SHP77 (cell line): ENCODE measurements at regions not wholly inside any gene's neighbourhood (a gene's known extent, or its start where the extent isn't known, plus 50 kb on each side); places are given as distances from the start of the nearest gene placed in this dataset.

ENCODE experiments used
- DNase-seq, 2 experiments: peaks; one replicate each; lab custom pipeline; 2025; lab: John Stamatoyannopoulos, UW

DNA sequence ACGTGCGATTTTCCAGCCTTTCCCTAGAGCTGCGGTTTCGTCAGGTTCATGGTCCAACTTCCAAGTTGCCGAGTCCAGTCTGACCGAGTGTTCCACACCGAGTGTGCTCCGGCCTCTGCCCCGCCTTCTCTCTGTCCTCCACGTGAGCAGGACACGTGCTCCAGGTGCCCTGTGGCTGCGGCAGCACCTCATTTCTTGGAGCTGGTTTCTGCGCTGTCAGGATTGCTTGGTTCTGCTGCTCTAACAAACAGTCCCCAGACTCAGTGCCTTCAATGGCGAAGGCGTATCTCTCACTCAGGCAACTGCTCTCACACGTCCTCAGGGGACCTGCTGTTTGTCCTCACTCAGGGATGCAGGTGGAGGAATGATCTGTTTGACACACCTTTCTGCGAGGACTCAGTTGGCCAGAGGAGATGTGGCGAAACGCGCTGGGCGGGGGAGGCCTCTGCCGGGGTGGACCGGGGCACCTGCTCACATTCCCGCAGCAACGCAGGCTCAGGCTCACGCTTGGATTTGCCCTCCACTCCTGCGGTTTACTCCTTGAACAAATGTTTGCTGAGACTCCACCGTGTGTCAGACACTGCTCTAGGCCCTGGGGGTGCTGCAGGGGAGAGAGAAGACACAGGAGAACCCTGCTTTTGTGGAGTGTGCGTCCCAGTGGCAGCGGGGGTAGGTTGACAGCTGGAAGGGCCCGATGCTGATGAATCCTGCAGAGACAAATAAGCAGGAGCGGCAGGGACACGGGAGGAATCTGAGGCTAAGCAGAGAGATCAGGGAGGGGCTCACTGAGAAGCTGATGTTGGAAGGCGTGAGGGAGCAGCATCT is 63.4 kb upstream of the FBRSL1 start:
- DNase-seq = no peak

DNA sequence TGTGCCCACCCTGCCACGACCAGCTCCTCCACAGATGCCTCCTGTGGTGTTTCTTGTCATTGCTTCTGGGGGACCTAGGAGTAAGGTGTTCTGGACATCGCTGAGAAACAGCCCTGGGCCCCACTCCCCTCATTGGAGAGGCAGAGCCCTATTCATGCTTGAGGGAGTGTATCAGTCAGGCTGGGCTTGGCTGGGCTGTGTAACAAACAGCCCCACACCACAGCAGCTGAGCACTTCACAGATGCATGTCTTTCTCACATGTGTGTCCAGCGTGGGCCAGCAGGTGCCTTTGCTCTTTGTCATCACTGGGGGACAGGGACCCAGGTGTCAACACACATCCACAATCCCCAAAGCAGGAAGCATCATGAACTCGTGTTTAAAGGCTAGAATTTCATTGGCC is 65.1 kb upstream of the FBRSL1 start:
- DNase-seq = no peak

DNA sequence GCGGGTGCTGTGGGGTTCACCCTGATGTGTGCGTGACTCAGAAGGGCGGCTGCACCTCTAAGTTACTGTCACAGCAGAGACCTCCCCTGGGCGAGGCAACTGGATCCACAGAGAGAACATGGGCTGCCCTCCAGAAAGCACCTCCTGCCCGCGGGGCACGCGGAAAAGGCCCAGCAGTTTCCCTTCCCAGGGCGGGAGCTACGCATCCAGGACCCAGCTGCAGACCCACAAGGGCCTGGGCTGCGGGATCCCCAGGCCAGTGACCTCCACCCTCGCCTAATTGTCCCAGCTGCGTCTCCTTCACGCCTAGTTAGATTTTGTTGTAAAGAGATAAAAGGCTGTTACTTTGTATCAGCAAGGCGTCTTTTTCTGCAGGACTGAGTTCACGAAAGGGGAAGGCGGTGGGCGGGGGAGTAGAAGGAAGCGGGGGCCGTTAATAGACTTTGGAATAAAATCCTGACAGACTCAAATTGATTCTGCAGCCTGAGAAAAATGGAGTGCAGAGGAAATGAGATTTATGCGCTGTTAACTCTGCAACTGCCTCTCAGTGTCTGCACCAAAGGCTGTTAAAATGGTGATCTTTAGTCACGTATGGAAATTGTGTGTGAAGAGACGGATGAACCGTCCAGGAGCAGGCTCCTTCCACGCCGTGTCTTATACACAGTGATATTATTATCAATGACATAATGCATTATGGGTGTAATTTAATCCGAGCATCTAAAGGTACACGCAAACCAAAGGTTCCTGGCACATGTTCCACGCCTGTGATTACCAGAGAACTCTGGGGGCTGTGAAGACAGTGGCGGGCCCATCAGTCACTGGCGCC is 65.9 kb upstream of the FBRSL1 start:
- DNase-seq = no peak

DNA sequence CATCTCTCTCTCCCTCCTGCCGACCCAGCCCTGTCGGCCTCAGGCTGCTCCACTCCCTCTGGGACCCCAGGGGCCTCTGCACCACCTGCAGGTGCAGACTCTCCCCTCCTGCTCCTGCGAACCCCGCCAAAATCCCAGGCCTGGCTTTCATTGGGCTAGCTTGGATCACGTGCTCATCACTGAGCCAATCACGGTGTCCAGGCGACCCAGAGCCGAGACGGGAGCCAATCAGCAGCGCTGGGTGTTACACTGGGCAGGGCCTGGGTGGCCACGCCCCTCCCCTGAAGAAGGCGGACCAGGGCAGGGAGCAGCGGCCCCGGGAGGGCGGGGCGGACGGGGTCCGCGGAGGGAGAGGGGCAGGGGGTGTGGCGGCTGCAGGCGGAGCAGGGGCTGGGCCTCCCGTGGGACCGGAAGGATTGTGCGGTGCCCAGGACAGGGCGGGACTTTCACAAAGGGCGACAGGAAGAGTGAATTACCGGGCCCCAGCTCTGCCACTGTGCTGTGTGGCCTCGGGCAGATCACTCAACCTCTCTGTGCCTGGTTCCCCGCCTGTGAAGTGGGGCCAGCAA is 66.6 kb upstream of the FBRSL1 start:
- peak in 1 of 2 experiments; percentile 32 for DNase-seq

DNA sequence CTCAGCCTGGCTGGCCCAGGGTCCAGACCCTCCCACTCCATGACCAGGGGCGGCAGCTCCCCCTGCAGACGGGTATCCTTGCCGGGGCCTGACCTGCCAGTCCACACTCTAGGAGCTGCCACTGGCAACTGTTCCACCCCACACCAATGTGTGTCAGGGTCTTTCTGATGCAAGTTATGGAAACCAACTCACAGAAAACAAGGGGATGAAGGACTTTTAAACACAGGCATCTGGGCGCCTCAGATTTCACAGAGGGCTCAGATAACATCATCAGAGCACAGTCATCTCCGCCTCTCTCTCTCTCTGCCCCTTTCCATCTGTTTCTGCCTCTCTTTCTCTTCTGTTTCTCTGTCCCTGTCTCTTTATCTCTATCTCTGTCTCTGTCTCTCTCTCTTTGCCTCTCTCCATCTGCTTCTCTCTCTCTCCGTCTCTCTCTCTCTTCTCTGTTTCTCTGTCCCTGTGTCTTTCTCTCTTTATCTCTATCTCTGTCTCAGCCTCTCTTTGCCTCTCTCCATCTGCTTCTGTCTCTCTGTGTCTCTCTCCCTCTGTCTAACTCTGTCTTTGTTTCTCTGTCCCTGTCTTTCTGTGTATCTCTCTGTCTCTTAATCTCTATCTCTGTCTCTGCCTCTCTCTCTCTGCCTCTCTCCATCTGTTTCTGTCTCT is 67.4 kb upstream of the FBRSL1 start:
- DNase-seq = no peak

DNA sequence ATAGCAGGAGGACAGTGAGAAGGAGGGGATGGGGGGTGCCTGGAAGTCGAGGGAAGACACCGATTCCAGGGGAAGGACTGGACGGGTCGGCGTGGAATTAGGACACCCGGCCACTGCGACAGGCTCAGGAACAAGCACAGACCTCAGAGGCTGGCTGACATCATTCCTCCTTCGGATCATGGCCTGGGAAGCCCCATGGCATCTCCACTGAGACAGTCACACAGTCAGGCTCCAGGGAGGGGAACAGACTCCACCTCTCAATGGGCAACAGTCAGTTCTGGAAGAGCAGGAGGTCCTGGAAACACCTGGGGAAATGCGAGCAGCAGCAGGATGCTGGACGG is 67.9 kb upstream of the FBRSL1 start:
- DNase-seq = no peak

DNA sequence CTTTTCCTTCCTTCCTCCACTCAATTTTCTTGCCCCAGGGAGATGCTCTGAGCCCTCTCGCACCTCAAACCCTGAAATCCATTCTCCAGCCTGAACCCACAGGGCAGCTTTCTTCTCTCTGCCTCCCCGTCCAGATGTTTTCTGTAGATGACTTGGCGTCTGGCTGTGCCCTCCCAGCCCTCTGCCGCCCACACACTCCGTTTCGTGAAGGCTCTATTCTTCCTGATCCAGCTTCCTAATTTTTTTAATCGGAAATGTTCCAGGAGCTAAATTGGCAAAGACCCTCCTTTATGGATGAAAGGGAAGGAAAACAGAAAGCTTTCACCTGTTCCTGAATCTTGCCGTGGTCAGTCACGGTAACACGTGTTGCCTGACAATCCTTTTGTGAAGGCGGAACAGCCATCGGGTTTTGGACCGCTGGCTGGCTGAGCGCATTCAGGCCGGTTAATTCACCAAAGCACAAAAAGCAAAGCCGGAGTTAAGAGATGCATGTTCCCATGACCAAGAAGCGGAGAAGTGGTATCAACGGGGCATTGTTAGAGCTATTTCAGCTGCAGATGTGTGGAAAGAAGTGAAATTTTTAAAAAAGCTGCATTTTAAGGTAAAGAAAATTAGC is 70.2 kb upstream of the FBRSL1 start:
- DNase-seq = no peak

DNA sequence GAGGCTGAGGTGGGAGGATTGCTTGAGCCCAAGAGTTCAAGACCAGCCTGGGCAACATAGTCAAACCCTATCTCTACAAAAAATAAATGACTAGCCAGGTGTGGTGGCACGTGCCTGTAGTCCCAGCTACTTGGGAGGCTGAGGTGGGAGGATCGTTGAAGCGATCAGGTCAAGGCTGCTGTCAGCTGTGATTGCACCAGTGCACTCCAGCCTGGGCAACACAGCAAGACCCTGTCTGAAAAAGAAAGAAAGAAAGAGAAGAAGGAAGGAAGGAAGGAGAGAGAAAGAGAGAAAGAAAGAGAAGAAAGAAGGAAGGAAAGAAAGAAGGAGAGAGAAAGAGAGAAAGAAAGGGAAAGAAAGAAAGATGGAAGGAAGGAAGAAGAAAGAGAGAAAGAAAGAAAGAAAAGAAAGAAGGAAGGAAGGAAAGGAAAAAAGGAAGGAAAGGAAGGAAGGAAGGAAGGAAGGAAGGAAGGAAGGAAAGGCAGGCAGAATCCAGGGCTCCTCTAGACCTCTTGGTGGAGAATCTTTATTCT is 71.5 kb upstream of the FBRSL1 start:
- no peak for DNase-seq

DNA sequence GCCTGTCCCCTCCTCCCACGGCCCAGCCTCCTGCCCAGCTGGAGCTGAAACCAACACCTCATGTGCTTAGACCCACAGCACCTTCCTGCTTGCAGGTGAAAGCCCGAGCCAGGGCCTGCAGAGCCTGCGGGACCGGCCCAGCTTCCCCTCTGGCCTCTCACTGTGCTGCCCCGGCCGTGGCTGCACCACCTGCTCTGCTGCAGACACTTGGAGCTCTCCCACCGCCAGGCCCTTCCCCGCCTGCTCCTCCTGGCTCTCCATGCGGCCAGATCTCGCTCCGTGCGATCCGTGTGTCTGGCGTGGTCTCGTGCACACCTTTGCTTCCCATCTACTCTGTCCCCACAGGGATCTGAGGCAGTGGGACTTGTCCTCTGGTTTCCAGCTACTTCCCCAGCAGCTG is 72.2 kb upstream of the FBRSL1 start:
- no peak for DNase-seq

DNA sequence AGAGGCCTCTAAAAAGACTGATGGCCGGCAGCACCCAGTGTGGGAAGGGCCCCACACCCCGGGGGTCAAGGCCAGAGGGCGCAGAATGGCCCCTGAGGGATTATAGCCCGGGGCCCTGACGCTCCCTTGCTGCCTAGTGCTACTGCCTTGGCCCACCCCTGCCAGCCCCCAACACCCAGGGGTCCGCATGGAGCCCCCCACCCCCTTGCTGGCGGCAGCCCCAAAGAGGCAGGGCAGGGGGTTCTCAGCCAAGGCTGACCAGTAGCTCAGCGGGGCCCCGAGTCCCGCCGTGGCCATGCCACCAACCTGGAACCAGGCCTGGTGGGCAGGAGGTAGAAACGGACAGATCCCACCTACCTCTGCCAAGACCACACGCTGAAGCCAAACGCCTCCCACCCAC is 73.1 kb upstream of the FBRSL1 start:
- no peak for DNase-seq

DNA sequence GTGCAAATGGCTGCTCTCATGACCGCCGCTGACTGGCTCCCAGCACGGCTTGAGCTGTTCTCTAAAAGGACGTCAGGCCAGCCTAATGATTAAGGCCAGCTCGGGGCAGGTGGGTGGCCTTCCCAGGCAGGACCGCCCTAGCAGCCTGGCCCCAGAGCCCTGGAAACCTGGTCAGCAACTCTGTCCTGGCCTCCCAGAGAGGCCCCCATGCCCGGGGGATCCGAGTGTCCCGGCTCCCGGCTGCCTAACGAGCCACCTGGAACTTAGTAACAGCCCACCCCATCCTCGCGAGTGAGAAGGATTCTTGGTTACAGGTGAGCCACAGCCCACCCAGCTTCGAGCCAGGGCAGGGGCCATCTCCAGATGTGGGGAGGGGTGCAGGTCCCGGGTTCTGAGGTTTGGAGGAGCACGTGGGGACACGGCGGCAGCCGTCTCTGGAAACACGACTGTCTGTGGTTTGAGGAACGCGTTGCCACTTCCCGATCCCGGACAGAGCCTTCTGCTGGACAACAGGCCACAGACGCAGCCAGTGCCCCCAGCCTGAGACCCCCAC is 73.8 kb upstream of the FBRSL1 start:
- no peak for DNase-seq

DNA sequence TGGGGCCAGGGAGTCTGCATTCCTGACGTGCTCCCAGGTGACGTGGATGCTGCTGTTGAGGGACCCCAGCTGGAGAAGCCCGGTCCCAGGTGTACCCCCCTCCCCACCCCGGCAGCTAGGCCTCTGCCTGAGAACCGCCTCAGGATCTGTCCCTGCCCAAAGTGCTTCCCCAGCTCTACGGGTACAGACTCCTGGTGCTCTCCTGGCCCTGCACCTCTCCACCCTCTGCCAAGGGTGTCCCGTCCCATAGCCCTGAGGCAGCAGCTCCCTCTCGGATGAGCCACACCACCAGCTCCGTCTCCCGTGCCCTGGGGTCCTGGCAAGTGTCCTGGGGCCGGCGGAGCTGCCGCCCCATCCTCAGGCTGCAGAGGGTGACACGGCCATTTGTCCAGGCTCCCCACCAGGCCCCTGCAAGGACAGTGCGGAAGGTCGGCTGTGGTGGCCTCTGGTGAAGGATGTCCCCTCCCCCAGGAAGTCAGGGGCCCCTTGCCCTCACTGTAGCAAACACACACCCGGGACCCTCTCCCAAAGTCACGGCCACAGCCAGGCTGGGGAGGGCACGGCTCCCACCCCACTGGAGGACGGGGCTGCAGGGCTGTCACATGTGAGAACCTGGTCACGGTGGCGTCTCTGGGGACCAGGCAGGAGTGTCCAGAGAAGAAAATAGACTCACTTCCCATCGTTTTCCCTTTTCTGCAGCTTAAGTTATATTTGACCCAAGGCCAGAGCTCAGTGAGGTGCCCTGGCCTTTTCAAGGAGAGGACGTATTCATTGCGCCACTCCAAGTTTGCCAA is 74.4 kb upstream of the FBRSL1 start:
- DNase-seq = no peak

DNA sequence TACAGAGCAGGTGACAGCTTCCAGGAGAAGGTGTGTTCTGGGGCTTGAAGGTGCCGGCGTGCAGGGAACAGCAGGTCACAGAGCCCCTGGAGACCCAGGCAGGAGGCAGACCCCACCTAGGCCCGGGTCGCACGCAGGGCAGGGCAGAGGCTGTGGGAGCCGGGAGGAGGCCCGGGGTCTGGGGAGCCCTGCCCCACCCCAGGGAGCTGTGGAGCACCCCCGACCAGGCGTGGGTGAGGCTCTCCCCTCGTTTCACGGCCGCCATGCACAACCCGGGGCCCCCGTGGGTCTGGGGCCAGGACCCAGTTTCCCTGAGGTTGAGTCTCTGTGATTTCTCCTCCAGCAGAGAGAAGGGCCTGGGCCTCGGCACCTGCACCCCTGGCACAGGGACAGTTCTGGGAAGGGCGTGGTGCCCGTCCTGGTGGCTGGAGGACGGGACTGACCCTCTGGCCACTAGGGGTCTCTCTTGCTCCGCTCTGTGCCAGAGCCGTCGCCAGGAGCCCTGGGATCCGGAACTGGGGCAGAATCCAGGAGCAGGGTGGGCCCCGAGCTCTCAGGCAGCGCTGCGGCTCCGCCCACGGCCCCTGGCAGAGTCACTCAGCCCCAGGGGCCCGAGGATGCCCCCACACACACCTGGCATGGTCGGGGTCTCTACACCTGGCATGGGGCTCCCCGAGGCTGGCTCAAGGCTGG is 75.2 kb upstream of the FBRSL1 start:
- DNase-seq = peak; percentile 73 to 88

DNA sequence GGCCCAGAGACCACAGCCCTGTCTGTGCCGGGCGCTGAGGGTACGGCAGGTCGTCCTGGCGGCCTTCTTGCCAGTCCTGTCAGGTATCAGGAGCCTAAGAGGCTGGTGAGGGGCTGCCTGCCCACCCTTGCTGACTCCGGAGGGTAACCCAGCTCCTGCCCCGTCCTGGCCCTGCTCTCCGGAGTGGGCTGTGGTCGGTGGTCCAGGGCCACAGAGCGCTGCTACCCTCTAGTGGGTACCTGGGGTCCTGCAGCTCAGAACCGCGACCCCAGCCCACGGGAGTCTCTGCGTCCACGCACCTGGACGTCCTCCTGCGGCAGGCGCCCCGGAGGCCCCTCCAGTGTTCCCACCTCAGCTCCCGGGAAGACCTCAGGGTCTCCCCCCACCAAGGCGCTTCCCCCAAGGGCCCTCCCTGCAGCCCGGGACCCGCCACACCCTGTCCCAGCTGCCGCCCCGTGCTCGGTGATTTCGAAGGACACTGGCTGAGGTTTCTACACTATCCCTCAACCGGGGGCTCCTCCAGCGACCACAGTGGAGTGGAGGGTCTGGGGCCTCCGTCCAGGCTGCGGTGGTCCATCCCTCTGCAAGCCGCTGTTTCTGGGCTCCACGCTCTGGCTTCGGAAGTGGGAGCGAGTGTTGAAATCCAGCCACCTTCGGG is 75.9 kb upstream of the FBRSL1 start:
- no peak for DNase-seq

DNA sequence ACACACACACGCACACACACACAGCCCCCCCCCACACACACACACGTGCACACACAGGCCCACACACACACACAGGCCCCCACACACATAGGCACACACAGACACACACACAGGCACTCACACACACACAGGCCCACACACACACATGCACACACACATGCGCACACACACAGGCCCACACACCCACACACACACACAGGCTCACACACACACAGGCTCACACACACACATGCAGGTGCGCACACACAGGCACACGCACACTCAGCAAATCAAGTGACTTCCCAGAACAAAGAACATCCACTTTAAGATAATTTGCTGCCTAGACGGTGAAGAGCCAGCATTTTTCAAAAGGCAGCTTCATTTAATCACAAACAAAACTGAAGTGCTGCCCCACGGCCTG is 78.5 kb upstream of the FBRSL1 start:
- DNase-seq = no peak

DNA sequence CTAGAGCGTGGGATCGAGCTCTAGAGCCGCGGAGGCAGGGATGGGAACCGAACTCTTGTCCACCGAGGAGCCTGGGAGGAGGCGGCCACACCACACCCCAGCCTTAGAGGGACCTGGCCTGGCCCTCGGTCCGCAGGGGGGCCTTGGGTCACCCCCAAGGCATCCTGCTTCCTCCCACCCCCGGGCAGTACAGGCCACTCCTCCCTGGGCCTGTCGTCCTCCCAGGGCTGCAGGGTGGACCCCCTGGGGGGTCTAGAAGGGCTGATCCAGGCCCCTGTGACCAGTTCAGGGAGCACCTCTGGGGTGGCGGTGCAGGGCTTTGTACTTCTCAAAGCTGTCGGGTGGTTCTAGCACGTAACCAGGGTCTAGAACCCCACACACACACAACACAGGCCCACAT is 79.1 kb upstream of the FBRSL1 start:
- no peak for DNase-seq

DNA sequence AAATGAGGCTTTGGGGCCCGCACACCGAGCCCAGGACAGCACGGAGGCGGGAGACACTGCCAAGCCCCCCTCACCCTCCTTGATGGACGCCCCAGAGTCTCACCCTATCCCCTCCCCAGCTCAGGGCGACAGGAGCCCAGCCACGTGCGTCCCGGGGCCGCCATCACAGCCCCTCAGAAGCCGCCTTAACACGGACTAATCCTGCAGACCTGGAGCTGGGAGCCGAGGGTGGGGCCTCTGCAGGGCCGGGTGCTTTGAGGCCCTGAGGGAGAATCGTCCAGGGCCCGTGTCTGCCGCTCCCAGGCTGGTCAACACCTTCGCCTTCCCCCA is 79.7 kb upstream of the FBRSL1 start:
- DNase-seq = no peak

DNA sequence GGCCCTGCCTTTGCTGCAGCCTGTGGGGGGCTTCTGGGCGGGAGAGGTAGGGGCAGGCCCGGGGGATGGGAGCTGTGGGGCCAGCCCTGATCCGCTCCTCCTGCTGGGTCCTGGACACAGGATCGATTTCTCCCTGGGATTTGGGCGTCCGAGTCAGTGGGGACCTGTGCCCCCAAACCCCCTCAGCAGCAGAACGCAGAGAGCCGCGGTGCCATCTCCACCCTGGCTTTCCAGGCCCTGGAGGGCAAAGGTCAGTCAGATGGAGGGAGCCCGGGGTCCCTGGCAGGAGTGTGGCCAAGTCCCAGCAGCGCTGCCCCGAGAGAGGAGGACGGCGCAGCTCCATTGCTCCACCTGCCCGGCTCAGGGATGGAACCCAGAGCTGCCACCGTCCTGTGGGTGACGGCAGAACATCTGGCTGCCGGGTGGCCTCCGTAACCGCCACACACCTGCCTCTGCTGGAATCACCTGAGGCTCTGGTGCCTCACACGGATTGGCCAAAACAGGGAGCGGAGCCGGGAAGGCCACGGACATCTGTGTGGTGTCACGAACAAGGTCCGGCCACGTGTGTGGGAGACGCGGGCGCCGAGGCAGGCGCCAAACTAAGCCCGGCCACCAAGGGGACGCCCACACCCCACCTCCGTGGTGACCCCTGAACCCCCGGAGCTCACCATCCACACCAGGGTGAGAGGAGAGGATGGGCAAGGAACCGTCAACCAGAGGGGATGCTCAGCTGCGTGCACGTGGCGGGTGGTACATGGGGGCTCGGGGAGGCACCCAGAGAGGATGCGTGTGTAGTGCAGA is 80.3 kb upstream of the FBRSL1 start:
- no peak for DNase-seq
